Coronary artery (tissue), 2 donors: ENCODE measurements at regions not wholly inside any gene's neighbourhood (a gene's known extent, or its start where the extent isn't known, plus 50 kb on each side); places are given as distances from the start of the nearest gene placed in this dataset.

Source experiments
- DNase-seq: peaks from one replicate; pipeline ENCODE4 v3.0.0-alpha.2; 2017; ENCODE audit warnings: low spot score
- H3K27ac ChIP-seq, 2 donors: fragments of 200-600 bp; sonication (generic); one replicate each; pipeline ENCODE4 v1.5.1; 2016 to 2019
- H3K4me3 ChIP-seq: fragments of 200-600 bp; sonication (generic); 2 replicates; pipeline ENCODE4 v1.5.1; 2016; ENCODE audit warnings: mild to moderate bottlenecking, moderate library complexity
- TF ChIP-seq, protein P1 (sequence below): fragments of 200-600 bp; sonication (generic); IDR thresholded peaks from one replicate; pipeline ENCODE4 v1.5.1; 2019; ENCODE audit warnings: antibody characterized with exemption

DNA sequence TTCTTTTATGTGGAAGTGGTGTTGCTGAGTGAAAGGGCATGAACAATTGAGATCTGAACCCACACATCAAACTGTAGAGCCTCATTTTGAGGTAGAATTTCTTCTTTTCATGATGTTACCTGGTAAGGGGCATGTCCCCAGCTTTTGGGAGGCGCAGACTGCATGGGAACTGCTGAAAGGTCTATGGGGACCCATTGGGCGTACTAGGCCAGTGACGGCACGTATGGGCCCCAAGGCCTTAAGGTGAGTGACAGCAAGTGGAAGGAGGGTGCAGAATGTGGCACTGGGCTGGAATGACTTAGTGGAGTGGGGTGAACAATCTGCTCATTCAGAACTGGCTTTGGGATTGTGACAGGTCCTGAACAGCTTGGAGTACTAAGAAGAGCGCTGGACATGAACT lies 123.6 kb upstream of the RGMA start:
- Histone ChIP-seq H3K4me3 (no peak overlapping the region), H3K27ac (no peak overlapping the region)
- no peak for DNase-seq
- TF ChIP-seq, protein P1, sequence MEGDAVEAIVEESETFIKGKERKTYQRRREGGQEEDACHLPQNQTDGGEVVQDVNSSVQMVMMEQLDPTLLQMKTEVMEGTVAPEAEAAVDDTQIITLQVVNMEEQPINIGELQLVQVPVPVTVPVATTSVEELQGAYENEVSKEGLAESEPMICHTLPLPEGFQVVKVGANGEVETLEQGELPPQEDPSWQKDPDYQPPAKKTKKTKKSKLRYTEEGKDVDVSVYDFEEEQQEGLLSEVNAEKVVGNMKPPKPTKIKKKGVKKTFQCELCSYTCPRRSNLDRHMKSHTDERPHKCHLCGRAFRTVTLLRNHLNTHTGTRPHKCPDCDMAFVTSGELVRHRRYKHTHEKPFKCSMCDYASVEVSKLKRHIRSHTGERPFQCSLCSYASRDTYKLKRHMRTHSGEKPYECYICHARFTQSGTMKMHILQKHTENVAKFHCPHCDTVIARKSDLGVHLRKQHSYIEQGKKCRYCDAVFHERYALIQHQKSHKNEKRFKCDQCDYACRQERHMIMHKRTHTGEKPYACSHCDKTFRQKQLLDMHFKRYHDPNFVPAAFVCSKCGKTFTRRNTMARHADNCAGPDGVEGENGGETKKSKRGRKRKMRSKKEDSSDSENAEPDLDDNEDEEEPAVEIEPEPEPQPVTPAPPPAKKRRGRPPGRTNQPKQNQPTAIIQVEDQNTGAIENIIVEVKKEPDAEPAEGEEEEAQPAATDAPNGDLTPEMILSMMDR, result no peak

DNA sequence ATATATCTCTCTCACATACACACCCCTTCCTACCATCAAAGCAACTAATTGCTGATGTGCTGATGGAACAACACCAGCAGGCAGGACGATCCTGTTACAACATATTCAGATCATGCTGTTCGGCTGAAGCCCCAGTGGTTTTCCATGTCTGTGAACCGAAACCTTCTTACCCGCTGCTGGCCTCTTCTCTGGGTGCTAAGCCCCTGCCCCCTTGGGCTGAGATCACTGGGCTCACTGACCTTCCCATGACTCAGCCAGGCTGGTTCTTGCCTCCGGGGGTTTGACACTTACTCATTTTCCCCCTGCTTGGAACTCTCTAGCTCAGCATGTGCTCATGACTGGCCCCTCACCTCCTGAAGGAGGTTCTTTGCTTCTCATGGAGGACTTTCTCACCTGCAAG lies 122.0 kb upstream of the RGMA start:
- TF ChIP-seq, protein P1, result no peak
- no peak for DNase-seq
- no peak overlapping the region for H3K4me3 ChIP-seq
- no peak overlapping the region for H3K27ac ChIP-seq

DNA sequence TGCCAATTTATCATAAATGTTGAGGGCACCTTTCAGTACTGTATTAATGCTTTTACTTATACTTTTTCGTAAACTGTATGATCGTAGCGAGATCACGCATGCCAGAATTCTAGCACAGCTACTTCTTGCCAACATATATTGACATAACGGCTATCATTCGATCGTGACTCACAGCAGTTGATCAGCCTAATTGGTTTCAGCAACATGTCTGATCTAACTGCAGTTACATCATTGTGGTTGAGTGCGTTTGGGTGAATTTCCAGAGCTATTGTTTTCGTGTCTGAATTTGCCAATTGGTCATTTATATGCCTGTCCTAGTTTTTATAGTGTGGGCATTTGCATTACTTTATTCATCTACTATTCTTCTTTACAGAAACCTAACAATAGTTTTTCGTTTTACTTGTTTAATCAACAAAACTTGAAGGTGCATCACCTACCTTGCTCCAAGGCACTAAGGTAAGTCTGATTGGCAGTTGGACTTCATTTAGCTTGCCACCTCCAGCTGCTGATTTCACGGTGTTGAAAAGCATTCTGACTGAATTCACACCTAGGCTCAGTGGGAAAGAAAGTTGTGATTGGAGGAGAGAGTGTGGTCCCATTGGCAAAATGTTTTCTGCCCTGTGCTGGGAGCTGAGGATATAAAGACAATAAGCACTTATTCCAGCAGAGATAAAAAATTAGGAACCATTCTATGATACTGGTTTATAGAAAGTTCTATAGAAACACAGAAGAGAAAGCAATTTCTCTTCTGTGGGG lies 120.9 kb upstream of the RGMA start:
- Histone ChIP-seq H3K27ac (no peak overlapping the region), H3K4me3 (no peak overlapping the region)
- TF ChIP-seq, protein P1, result no peak
- DNase-seq, result no peak

DNA sequence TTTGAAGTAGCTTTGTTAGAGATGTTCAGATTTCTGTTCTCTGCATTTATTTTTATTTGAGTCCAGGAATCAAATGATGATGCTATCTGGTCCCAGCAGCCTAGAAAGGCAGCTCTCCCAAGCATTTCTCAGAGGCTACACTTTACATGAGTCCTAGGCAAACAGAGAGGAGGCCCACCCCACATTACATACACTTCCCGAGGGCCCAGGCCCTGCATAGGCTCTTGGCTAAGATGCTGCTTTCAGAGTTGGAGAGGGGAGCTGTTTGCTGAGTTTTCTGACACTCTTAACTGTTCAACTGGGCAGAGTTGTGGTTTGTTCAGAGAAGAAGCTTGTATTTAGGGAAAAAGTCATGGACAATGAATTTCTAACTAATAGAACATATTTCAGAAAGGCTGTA lies 117.9 kb upstream of the RGMA start:
- Histone ChIP-seq H3K4me3 (no peak overlapping the region), H3K27ac (no peak overlapping the region)
- TF ChIP-seq, protein P1, result no peak
- DNase-seq, result no peak

DNA sequence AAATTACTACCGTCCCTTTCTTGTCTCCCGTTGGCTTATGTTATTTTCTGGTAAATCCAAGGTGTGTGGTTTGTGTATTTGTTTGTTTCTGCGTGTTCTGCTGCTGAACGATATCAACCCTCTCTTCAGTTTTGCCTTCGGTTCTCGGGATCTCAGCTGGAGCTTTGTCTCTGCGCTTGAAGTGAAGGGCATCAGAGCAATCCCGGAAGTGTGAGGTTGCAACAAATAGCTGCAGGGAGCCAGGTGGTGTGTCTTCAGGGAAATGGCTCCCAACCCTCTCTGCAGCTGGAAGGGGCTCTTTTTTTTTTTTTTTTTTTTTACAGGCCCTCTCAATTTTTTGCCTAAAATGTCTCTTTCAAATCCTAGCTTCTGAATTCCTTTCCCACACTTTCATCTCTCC lies 116.4 kb upstream of the RGMA start:
- Histone ChIP-seq H3K4me3 (no peak overlapping the region), H3K27ac (no peak overlapping the region)
- TF ChIP-seq, protein P1, result no peak
- no peak for DNase-seq

DNA sequence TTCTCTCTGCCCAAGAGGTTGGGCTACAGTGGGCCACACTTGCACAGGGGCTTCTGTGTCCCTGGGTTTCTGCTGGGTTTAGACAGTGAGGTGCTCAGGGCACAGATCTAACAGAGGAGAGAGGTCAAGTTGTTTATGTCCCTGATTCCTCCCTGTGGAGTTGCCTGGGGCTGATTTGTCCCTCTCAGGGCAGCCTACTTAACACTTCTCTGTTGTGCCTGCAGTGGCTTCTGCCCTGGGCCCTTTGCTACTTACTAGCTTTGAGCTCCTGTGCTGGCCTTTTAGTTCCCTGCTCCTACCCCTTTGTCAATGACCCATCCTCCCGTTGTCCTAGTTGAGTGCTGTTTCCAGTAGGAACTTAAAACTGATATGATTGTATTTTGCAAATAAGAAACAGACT lies 114.0 kb upstream of the RGMA start:
- Histone ChIP-seq H3K4me3 (no peak overlapping the region), H3K27ac (no peak overlapping the region)
- no peak for DNase-seq
- TF ChIP-seq, protein P1, result no peak

DNA sequence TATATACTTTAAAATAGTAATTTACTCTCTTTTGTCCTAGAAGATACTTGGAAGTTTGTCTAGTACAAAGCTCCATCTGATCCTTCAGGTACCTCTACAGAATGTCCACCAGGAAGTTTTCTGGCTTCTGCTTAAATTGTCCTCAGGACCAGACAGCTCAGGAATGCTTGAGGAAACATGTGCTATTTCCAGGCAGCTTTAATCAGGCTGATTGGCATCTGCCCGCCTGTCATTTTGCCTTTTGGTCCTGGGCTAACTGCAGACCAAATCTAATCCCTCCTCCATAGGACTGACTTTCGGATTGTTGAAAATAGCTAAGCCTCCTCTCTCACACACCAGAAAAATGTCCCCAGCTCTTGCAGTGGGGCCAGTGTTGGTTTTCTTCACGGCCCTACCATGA lies 113.4 kb upstream of the RGMA start:
- DNase-seq, result no peak
- Histone ChIP-seq H3K27ac (no peak overlapping the region), H3K4me3 (no peak overlapping the region)
- TF ChIP-seq, protein P1, result no peak
